CD14-positive monocyte (primary cell): ENCODE measurements at regions not wholly inside any gene's neighbourhood (a gene's known extent, or its start where the extent isn't known, plus 50 kb on each side); places are given as distances from the start of the nearest gene placed in this dataset.

ENCODE experiments used
- DNase-seq, 3 donors: peaks; one replicate each; pipeline ENCODE4 v3.0.0-alpha.2; 2011 to 2022
- H2AFZ ChIP-seq: 2 replicates; pipeline ENCODE4 v1.6.0; 2012; ENCODE audit warnings: mild to moderate bottlenecking, low read depth, low read length, inconsistent platforms; ENCODE audit not compliant: insufficient read depth, poor library complexity, severe bottlenecking
- H3K27ac ChIP-seq, 2 donors: 1 replicate in 1 of 2; 2 replicates in 1 of 2; pipeline ENCODE4 v1.5.1; 2012 to 2013; ENCODE audit warnings: low read length in 2 of 2, control low read depth in 1 of 2, inconsistent platforms in 1 of 2, low read depth in 1 of 2, mild to moderate bottlenecking in 1 of 2
- H3K27me3 ChIP-seq, 2 donors: one replicate each; pipeline versions ENCODE4 v1.6.0 to v1.6.1; 2011 to 2013; ENCODE audit warnings: low read length in 2 of 2; ENCODE audit not compliant: control insufficient read depth in 2 of 2, insufficient read depth in 2 of 2
- H3K36me3 ChIP-seq, 2 donors: replicated peaks in 1 of 2; 1 replicate in 1 of 2; 2 replicates in 1 of 2; pipeline versions ENCODE4 v1.5.1 to v1.6.1; 2012 to 2013; ENCODE audit warnings: low read length in 2 of 2, control low read depth in 1 of 2, inconsistent platforms in 1 of 2, mild to moderate bottlenecking in 1 of 2; ENCODE audit not compliant: insufficient read depth in 2 of 2, control insufficient read depth in 1 of 2
- H3K4me1 ChIP-seq, 2 donors: 1 replicate in 1 of 2; 2 replicates in 1 of 2; pipeline versions ENCODE4 v1.5.1 to v1.6.1; 2012 to 2013; ENCODE audit warnings: low read length in 2 of 2, control low read depth in 1 of 2, inconsistent platforms in 1 of 2, mild to moderate bottlenecking in 1 of 2, moderate library complexity in 1 of 2; ENCODE audit not compliant: insufficient read depth in 2 of 2, control insufficient read depth in 1 of 2
- H3K4me2 ChIP-seq: replicated peaks from 2 replicates; pipeline ENCODE3; 2012; ENCODE audit warnings: low read length, moderate library complexity, mild to moderate bottlenecking; ENCODE audit not compliant: poor library complexity, severe bottlenecking; ENCODE audit errors: extremely low read depth
- H3K4me3 ChIP-seq, 3 experiments: fragments of 200-600 bp in 1 of 3; sonication (generic) in 1 of 3; replicated peaks in 1 of 3; 1 replicate in 2 of 3; 2 replicates in 1 of 3; pipeline ENCODE4 v1.5.1; 2011 to 2013; ENCODE audit warnings: low read length in 3 of 3, mild to moderate bottlenecking in 3 of 3, control low read depth in 2 of 3, low read depth in 2 of 3, inconsistent platforms in 1 of 3, moderate library complexity in 1 of 3
- H3K79me2 ChIP-seq: 2 replicates; pipeline ENCODE4 v1.6.0; 2012; ENCODE audit warnings: mild to moderate bottlenecking, control low read depth, inconsistent platforms, low read length, moderate library complexity; ENCODE audit not compliant: insufficient read depth
- H3K9ac ChIP-seq: 2 replicates; pipeline ENCODE4 v1.6.0; 2017; ENCODE audit warnings: low read length, mild to moderate bottlenecking; ENCODE audit not compliant: insufficient read depth, poor library complexity, severe bottlenecking
- H3K9me3 ChIP-seq, 2 donors: replicated peaks in 1 of 2; 1 replicate in 1 of 2; 2 replicates in 1 of 2; pipeline versions ENCODE4 v1.5.1 to v1.6.1; 2012 to 2013; ENCODE audit warnings: low read length in 2 of 2, control low read depth in 1 of 2; ENCODE audit not compliant: control insufficient read depth in 1 of 2, insufficient read depth in 1 of 2
- H4K20me1 ChIP-seq: 2 replicates; pipeline ENCODE4 v1.6.0; 2012; ENCODE audit warnings: mild to moderate bottlenecking, low read length, control low read depth, moderate library complexity; ENCODE audit not compliant: insufficient read depth
- H3K27ac Mint-ChIP-seq, 7 donors: one replicate each; pipeline ENCODE4 v1.8.0; 2020; ENCODE audit warnings: mild to moderate bottlenecking in 7 of 7, mixed read lengths in 7 of 7, moderate library complexity in 6 of 7, inconsistent platforms in 2 of 7
- H3K27me3 Mint-ChIP-seq, 3 donors: one replicate each; pipeline ENCODE4 v1.8.0; 2021 to 2022; ENCODE audit warnings: low read depth in 3 of 3, mild to moderate bottlenecking in 3 of 3, mixed read lengths in 3 of 3, moderate library complexity in 3 of 3, inconsistent platforms in 1 of 3
- H3K36me3 Mint-ChIP-seq, 2 donors: one replicate each; pipeline ENCODE4 v1.8.0; 2020; ENCODE audit warnings: mixed read lengths in 2 of 2, inconsistent platforms in 1 of 2, mild to moderate bottlenecking in 1 of 2
- H3K4me1 Mint-ChIP-seq: one replicate; pipeline ENCODE4 v1.8.0; 2020; ENCODE audit warnings: mild to moderate bottlenecking, mixed read lengths
- H3K4me3 Mint-ChIP-seq, 2 donors: one replicate each; pipeline ENCODE4 v1.8.0; 2020; ENCODE audit warnings: mild to moderate bottlenecking in 2 of 2, mixed read lengths in 2 of 2, moderate library complexity in 1 of 2
- H3K9me3 Mint-ChIP-seq, 7 donors: one replicate each; pipeline ENCODE4 v1.8.0; 2020 to 2022; ENCODE audit warnings: mixed read lengths in 7 of 7, mild to moderate bottlenecking in 6 of 7, moderate library complexity in 6 of 7, inconsistent platforms in 2 of 7
- CTCF ChIP-seq: fragments of 200-600 bp; IDR thresholded peaks from one replicate; pipeline ENCODE4 v1.8.0; 2022; ENCODE audit warnings: antibody characterized with exemption, mild to moderate bottlenecking
- WGBS: methylation state at CpG from one replicate; pipeline ENCODE4 v1.1.5; 2013; ENCODE audit warnings: missing lambda C conversion rate; ENCODE audit not compliant: insufficient coverage; 5-methylcytosine and 5-hydroxymethylcytosine counted together
- intact Hi-C, 2 donors: fragments of 100-400 bp; cut with micrococcal nuclease; formaldehyde crosslinking; loops; one replicate each; pipeline versions ENCODE4 v1.15.0 to v1.15.1; 2023

GRCh38 chr5:113682497-113683136 is 169.1 kb downstream of the YTHDC2 start:
- Histone ChIP-seq H3K9me3 (no peaks in the 10 kb centered on the region), H3K27ac (no peak overlapping the region), H3K36me3 (no peaks in the 10 kb centered on the region), H2AFZ (no peak overlapping the region), H3K4me3 (no peak overlapping the region), H3K4me2 (no peak overlapping the region), H3K4me1 (no peaks in the 10 kb centered on the region), H3K79me2 (no peaks in the 10 kb centered on the region), H3K27me3 (no peaks in the 10 kb centered on the region), H3K9ac (no peak overlapping the region), H4K20me1 (no peaks in the 10 kb centered on the region)
- Mint-ChIP-seq H3K4me3 (no peak overlapping the region), H3K9me3 (no peaks in the 10 kb centered on the region), H3K36me3 (no peaks in the 10 kb centered on the region), H3K27me3 (peaks cover 0 to 3% (median 0%) of the 10 kb centered on the region in 3 donors), H3K4me1 (no peaks in the 10 kb centered on the region), H3K27ac (no peak overlapping the region)
- WGBS = 79% methylated on average over 3 of the region's 7 CpGs
- no peak for DNase-seq
- no peak for TF ChIP-seq CTCF
- intact Hi-C loops = no loop called here

GRCh38 chr5:113683211-113683610 is 169.7 kb downstream of the YTHDC2 start:
- H3K4me3 ChIP-seq = no peak overlapping the region
- H3K4me2 ChIP-seq = no peak overlapping the region
- no peaks in the 10 kb centered on the region for H3K36me3 ChIP-seq
- no peak overlapping the region for H2AFZ ChIP-seq
- no peaks in the 10 kb centered on the region for H4K20me1 ChIP-seq
- Mint-ChIP-seq H3K9me3 (no peaks in the 10 kb centered on the region), H3K36me3 (no peaks in the 10 kb centered on the region), H3K4me3 (no peak overlapping the region), H3K4me1 (no peaks in the 10 kb centered on the region), H3K27me3 (peaks cover 0 to 3% (median 0%) of the 10 kb centered on the region in 3 donors), H3K27ac (no peak overlapping the region)
- H3K9ac ChIP-seq = no peak overlapping the region
- H3K27ac ChIP-seq = no peak overlapping the region
- no peaks in the 10 kb centered on the region for H3K27me3 ChIP-seq
- H3K79me2 ChIP-seq = no peaks in the 10 kb centered on the region
- no peaks in the 10 kb centered on the region for H3K4me1 ChIP-seq
- no peaks in the 10 kb centered on the region for H3K9me3 ChIP-seq
- intact Hi-C loops = no loop called here
- TF ChIP-seq CTCF = no peak
- no CpG with 5 or more reads among the region's 2 CpGs for WGBS
- DNase-seq = no peak
